GM19035 (cell line): ENCODE measurements at regions not wholly inside any gene's neighbourhood (a gene's known extent, or its start where the extent isn't known, plus 50 kb on each side); places are given as distances from the start of the nearest gene placed in this dataset.

Experiments
- ATAC-seq: cut with Tn5 transposase; IDR thresholded peaks from one replicate; pipeline ENCODE4 v1.9.1; 2021; ENCODE audit not compliant: unreplicated experiment

DNA sequence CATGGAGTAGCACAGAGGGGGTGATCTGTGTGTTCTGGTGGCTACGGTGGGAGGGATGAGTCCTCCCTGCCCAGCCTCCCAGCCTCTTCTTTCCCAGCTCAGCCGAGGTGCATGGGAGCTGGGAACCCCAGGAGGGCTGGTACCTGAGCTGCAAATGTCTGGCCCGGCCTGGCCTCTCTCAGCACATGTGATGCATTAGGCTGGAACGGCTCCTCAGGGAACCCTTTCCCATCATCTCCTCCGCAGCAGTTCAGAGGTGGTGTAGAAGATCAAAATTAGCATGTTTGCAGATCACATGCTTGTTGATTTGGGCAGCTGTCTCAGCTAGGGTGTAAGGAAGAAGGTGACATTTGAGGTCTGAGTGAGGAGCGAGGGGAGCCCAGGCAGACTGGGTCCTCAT is 126.6 kb downstream of the EMX2 start:
- no peak for ATAC-seq

DNA sequence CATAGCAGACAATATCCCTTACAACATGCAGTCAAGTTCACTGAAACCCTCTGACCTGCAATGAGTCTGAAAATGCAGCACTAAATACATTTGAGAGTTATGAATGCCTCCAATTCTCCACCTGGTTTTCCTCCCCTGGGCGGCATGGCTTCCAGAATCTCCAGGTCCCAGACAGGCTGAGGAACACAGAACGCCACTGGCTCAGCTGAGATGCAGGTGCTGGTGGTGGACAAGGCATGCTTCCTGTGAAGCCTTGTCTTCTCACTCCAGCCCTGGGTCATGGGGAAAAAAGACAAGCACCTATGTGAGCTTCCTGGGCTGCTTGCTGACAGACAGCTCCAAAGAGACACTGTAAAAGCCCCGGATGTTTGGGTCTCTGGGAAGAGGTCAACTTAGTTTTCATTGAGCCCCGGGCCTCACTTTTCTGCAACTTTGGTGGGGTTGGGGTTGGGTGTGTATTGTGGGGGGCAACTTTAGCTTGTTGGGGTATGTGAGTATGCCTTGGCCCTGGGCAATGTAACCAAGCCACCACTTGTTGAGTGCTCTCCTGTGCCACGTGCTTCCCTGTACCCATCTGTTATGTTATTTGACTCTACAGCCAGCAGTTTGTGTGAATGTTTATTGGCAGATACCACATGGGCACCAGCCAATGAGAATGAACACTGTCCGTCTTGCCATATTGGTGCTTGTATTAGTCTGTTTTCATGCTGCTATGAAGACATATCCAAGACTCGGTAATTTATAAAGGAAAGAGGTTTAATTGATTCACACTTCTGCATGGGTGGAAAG is 127.8 kb downstream of the EMX2 start:
- ATAC-seq, result no peak

DNA sequence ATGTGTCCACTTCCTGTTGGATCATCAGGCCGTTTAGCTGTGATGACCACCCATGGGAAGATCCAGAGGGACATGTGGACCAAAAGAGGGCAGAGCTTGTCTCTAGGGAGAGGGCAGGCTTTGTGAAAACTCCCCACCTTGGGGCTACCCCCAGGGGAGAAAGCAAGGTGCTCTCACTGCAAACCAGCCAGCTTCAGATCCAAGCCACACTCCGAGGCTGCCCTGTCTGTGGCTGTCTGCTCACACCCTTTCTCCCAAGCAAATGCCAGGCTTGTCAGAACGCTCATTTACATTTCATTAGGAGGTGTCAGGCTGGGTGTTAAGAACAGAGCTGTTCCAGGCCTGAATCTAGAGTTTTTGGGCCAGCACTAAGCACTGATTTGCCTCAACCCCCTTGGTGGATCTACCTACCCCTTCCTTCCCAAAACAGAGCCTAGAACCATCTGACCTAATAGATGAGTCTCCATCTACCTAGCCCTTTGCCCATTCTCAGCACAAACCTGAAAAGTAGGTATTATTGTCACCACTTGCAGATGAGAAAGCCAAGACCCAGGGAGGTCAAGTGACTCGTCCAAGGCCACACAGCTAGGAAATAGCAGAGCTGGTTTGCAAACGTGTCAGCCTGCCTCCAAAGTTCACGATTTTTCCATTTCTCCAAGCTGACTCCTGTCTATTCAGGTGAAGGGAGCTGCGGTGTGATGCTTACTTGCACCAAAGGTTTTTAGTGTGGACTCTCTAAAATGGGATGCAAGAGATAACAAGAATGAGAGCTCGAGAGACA is 130.9 kb downstream of the EMX2 start:
- no peak for ATAC-seq

DNA sequence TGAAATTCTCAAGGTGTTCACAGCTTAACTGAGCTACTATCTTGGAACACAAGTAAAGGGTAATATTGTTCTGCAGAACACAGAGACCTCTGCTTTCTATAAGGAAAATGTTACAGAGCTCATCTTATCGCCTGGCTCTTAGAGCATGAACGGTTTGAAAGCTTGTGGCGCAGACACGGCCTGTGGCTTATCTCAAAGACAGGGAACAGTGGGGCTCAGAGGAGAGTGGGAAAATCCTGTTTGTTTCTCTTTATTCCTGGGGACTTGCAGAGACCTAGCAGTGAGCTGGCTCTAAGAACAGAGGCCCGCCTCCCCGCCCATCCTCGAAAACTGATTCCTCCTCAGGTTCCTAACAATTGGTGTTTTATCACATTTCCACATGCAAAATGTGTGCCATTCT is 131.7 kb downstream of the EMX2 start:
- no peak for ATAC-seq

DNA sequence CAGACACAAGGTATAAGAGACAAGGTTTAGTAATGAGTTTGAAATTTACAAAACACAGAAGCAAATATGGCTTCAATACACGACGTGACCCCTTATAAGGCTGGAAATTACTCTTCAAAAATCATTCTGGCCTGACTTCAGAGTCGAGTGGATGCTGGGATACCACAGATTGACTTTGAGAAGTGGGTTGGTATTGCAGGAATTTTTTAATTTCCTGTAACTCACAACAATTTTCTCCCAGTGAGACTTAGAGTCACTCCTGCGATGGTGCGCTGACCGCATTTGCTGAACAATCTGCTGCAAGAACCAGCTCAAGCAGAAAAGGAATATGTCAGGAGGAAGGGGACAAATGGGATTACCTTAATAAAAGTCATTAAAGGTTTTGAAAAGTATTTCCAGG is 132.1 kb downstream of the EMX2 start:
- ATAC-seq, result no peak

DNA sequence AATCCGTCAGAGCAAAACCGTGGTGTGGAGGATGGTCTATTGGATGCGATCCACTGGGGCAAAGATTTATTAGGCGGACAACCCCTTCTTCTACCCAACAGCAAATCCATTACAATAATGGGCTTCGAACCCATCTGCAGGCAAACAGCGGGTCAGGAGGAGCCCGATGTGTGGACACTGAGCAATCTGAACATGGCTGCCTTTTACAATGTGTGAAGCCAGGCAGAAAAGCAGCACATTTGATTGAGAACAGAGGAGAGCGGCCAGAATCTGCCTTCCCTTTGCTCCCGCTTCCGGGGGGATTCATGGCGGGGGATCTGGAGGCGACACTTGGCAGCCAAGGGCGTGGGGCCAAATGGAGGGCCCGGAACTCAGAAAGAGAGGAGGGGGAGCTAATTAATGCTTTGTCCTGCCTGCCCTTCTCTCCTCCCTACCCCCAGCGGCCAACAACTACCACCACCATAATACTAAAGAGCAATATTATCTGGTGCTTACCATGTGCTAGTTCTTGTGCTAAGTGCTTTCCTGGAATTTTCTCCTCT is 133.0 kb downstream of the EMX2 start:
- ATAC-seq, result no peak

DNA sequence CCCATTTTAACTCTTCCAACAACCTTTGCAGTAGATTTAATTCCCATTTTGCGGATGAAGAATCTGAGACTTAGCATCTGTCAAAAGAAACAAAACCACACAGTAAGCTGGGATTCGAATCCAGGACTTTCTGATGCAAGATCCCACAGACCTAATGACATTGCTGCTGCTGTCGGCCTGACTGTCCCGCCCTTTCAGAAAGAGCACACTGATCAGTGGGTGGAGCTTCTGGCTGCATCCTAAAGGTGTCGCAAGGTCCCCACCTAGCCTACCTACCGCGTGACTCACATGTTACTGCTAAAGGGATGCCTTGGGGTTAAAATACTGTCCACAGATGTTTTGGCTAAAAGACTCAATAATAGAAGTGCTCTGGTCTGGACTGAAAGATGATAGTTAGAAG is 134.7 kb downstream of the EMX2 start:
- no peak for ATAC-seq

DNA sequence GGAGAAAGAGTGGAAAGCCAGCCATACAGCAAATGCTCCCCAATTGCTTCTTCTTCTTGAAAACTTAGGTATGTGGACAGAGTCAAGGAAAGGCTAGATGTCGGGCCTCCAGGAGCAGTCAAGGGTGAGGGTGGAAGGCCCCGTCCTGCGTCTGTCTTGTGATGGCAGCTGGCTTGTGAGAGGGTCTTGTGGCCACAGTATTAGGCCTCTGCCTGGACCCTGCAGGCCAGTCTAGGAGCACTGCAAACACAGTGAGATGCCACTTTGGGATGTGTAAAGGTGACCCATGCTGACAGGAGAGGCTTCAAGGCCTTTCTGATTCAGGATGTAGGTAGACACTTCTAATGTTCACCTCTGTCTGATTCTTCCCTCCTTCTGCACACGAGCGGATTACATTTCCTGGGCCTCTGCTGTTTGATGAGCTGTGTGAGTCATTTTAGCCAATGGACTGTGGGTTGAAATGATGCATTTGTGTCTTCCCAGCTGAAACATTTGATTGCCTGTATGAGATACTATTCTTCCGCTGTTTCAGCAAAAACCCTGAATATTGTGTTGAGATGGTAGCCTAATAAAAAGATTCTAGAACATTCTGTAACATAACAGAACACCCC is 135.4 kb downstream of the EMX2 start:
- ATAC-seq, result no peak

DNA sequence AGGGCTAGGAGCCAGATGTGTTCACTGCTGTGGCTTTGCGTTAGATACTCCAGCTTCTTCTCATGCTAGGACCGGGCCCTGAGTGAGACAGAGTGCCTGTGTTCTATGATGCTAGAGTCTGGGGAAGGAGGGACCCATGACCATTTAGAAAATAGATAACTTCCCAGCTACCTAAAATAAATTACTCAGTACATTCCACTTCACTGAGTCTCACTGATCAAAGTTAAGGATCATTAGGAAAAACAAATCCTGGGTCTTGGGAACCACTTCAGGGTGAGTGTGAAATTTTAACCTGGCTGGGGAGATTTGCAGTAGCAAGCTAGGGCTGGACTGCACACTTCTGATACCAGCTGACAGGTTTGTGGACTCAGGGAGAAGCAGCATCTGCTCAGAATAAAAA is 138.1 kb downstream of the EMX2 start:
- no peak for ATAC-seq

DNA sequence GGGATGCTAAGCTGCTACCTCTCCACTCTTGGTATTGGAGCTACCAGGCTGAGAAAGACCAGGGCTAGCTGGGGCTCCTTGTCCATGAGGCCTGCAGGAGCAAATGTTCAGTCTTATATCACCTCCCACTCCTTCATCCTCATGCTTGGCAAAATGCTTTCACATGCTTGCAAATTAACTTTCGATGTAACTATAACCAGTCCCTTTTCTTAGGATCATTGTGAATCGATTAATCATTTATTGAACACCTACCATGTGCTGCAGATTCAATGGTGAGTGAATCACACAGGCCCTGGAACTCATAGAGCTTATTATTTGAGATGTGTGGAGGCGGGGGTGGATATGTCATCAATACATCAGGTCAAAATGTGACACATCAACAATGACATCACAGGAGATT is 138.6 kb downstream of the EMX2 start:
- no peak for ATAC-seq

DNA sequence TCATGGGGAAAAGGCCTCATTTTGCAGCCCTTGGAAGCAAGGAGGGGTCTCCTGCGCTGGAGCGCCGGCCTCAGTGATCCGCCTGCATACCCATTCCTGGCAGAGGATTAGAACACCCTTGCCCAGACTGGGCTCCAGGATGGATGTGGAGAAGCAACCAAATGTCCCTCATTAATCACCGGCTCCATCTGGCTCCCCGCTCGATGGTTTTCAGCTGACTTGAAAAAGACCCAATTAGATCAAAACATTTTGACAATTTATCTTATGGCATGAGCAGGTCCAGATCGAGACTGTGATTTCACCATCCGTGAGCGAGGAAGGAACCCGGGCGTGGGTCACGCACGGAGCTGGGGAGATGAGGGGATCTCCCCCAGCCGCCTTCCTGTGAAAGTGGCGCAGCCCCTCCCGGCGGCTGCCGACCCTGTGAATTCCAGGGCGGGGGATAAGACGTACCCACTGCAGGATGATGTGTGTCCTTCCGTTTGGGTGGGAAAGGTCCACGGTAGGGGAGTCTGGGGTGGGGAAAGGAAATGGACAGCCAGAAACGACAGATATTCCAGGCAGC is 141.6 kb downstream of the EMX2 start:
- ATAC-seq, result no peak

DNA sequence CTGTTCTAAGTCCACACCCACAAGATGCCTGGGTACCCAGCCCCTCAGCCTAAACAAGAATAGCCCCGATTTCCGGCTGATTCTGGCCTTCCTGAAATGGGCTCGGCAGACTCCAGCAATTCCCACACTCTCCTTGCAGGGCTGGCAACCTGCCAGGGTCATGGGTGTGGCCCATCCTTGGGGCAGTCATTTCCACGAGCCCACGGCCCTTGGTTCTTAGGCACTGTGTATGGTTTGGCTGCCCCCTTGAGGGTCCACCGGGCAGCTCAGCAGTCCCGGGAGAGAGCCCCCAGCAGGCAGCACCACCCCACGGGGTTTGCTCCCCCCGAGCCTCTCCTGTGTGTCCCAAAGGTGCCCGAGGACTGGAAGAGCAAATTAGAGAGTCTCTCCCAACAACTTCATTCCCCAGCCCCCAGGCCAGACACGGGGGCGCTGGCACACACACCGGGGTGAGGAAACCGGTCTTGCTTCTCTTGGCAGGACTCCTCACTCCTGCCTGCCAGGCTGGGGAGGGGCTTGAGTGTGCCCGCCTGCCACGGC is 142.2 kb downstream of the EMX2 start:
- ATAC-seq, result no peak

DNA sequence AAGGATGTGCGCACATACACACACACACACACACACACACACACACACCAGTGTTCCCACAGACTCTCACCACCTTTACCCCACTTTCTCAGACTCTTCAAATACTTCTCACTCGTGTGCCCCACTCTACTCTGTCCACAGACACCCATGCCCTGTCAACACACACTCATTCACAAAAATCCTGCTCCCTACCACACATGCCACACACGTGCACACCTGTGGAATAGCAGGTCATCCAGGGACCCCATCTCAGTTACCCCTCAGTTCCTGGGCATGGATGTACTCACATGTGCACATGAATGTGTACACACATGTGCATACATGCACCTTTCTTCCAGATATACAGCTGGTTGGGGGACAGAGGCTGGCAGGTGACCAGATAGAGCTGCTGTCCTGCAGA is 142.9 kb downstream of the EMX2 start:
- ATAC-seq, result no peak

DNA sequence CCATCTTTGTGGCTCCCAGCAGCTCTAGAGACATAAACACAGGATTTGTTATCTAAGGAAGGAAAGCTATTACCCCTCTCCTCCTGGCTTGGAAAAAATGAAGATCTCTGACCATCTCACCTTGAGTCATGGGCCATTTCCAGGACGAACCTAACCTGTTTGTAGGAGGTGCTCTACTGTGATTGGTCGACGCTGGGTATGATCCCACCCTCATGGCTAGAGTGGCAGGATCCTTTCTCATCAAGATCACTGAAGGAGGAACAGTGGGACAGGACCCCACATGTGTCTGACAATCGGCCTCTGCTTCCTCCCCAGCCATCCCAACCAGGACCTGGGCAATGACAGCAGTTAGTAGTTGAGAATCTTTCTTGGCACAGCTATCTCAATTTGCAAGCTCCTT is 144.1 kb downstream of the EMX2 start:
- ATAC-seq, result no peak

DNA sequence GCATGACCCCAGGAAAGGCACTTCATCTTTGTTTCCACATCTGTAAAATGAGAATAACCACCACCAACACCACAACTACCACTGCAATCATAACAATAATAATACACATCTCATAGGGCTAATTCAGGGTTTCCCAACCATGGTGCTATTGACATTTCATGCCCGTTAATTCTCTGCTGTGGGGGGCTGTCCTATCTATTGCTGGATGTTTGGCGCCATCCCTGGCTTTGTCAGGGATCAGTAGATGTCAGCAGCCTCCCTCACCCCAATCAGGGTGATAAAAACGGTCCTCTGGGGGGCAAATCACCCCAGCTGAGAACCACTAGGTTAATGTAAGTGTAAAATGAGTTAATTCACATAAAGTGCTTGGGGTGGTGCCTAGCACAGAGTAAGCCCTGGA is 145.8 kb downstream of the EMX2 start:
- no peak for ATAC-seq

DNA sequence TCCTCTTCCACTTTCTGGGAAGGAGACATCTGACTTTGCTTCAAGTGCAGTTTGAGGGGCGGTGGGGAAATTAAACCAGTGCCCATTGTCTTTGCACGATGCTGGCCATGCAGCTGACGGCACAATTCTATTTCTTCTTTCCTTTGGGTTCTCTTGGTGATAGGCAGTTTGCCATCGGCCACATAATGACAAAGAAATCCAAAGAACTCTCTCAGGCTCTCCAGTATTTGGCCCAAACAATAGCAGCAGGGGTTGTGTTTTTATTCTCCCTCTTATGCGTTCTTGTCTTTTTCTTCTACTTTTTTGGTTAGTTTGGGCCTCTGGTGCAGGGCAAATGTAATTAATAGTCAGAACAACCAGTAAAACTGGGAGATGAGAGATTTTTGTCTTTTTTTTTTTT is 147.0 kb downstream of the EMX2 start:
- ATAC-seq, result no peak

DNA sequence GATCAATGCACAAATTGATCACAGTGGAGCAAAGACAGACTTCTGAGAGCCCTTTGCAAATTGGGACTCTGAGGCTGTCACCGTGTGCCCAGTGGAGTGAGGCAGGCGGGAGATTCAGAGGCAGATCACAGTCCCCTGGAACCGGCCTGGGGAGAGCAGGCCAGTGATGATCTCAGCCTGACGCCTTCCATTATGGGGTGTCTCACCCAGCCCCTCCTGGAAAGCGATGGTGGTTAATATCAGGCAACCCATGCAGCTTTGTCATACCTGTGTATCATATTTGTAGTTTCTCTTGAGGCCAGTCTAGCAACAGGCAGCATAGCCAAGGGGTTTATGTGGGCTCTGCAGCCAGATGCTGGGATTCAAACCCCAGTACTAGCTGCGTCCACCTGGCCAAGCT is 147.8 kb downstream of the EMX2 start:
- ATAC-seq, result no peak

DNA sequence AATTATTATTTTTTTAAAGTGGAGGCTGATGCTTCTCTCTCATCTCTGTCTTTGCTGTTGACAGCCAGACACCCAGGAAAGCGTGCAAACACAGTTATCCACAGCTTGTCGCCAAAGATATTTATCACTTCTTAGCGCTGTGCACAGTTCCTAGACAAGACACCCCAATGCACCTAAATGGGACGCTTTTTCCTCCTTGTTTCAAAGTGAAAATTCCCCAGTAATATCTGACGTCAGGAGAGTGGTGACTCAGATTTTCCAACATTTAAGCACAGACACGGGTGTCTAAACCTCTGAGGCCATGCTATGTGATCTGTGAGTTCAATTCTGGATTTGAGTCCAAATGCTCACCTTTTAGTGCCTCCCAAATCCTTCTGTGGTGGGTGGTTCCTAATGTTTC is 151.6 kb downstream of the EMX2 start:
- ATAC-seq, result no peak

DNA sequence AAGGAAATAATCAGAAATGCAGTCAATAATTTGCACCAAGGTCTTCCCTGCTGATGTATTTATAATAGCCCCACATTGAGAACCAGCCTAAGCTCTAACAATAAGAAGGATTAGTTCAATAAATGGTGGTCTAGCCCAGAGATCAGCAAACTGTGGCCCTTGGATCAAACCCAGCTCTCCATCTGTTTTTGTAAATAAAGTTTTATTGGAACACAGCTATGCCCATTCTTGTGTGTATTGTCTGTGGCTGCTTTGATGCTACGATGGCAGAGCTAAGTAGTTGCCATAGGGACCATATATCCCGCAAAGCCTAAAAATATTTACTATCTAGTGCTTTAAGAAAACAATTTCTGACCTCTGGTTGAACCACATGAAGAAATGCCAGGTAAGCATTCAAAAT is 154.9 kb downstream of the EMX2 start:
- ATAC-seq, result no peak

DNA sequence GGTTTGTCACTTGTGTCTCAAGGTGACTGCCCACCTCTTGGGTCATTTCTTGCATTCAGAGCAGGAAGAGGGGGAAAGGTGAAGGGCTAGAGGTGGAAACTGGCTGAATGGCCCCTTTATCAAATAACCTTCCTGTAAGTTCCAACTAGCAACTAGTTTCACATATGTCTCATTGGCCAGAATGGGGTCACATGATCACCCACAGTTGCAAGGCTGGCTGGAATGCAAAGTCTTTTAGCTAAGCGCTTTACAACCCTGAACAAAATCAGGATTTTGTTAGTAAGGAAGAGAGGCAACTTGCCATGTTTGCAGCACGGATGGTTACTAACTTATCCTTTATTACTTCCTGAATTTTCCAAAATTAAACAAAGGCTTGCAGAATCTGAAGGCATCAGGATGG is 156.3 kb downstream of the EMX2 start:
- no peak for ATAC-seq

DNA sequence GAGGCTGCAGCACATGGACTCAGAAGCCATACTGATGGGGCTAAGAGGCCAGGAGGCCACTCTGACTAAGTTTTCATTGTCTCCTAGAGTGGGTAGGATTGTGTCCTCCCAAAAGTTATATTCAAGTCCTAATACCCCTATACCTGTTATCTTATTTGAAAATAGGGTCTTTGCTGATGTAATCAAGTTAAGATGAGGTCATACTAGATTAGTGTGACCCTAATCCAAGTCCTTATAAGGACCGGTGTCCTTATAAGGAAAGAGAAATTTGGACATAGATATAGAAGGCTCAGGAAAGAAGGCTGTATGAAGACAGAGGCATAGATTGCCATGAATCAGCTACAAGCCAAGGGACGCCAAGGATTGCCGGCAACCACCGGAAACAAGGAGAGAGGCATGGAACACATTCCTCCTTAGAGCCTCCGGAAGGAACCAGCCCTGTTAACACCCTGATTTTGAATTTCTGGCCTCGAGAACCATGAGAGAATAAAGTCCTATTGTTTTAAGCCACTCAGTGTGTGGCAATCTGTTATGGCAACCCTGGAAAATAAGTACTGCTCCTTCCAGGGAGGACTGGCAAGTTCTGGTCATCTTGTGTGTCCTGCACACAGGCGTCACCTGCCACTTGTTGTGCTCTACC is 157.0 kb downstream of the EMX2 start:
- no peak for ATAC-seq
